Psoas muscle (tissue), 7 donors: ENCODE measurements at regions not wholly inside any gene's neighbourhood (a gene's known extent, or its start where the extent isn't known, plus 50 kb on each side); places are given as distances from the start of the nearest gene placed in this dataset.
"Not testable (repeated sequence)": the region's sequence is repeated elsewhere in the genome, so short reads cannot be mapped to it uniquely, and the experiment has no call there.

ENCODE experiments used
- ATAC-seq, 4 donors: fragments of 200-7000 bp; cut with Tn5 transposase; one replicate each; pipeline ENCODE4 v1.9.1; 2020; ENCODE audit warnings: moderate library complexity in 3 of 4, mild to moderate bottlenecking in 2 of 4
- DNase-seq, 2 donors: peaks; one replicate each; pipeline ENCODE4 v3.0.0-alpha.2; 2020
- H3K27ac ChIP-seq: fragments of 200-600 bp; one replicate; pipeline ENCODE4 v1.8.0; 2022
- H3K27me3 ChIP-seq, 3 donors: fragments of 200-600 bp in 1 of 3; one replicate each; pipeline versions ENCODE4 v1.6.1 to v1.8.0; 2013 to 2022; ENCODE audit warnings: low read length in 2 of 3, mild to moderate bottlenecking in 2 of 3, moderate library complexity in 1 of 3; ENCODE audit not compliant: insufficient read depth in 3 of 3
- H3K36me3 ChIP-seq, 2 donors: fragments of 200-600 bp in 1 of 2; one replicate each; pipeline versions ENCODE4 v1.6.1 to v1.8.0; 2013 to 2022; ENCODE audit warnings: low read depth in 1 of 2, mild to moderate bottlenecking in 1 of 2, moderate library complexity in 1 of 2; ENCODE audit not compliant: insufficient read depth in 1 of 2
- H3K4me1 ChIP-seq: fragments of 200-600 bp; one replicate; pipeline ENCODE4 v1.8.0; 2022
- H3K4me3 ChIP-seq: fragments of 200-600 bp; one replicate; pipeline ENCODE4 v1.8.0; 2022; ENCODE audit warnings: mild to moderate bottlenecking
- H3K9me3 ChIP-seq: fragments of 200-600 bp; one replicate; pipeline ENCODE4 v1.8.0; 2022
- CTCF ChIP-seq: fragments of 200-600 bp; IDR thresholded peaks from one replicate; pipeline ENCODE4 v1.8.0; 2022; ENCODE audit warnings: antibody characterized with exemption
- WGBS, 3 donors: extraction: QIAGEN DNeasy Blood & Tissue Kit; methylation state at CpG; one replicate each; pipeline versions ENCODE4 v1.1.6 to v1.1.7; 2013; 5-methylcytosine and 5-hydroxymethylcytosine counted together
- intact Hi-C, 2 donors: fragments of 100-400 bp; cut with DNase I; formaldehyde crosslinking; loops; one replicate each; pipeline versions ENCODE4 v1.11.0 to v1.14.2; 2022
- donor health status: healthy with polysubstance abuse.
- donor health status: DM: no; HTN: no; CAD: no; lungs with moderate emphysema.
- donor health status: Bipolar disorder and iron deficiency.
- donor health status: healthy.
- donor health status: DM: yes; HTN: yes; CAD: no.
- donor health status: DM: no; HTN: no; CAD: no.
- donor health status: DM: yes; HTN: yes; CAD: no.

- no peaks in the 10 kb centered on the region for H3K27me3 ChIP-seq
- DNase-seq (no peak), ATAC-seq (no peak)
- H3K4me1 ChIP-seq = no peaks in the 10 kb centered on the region
- TF ChIP-seq CTCF = no peak
- H3K4me3 ChIP-seq = no peak overlapping the region
- no peaks in the 10 kb centered on the region for H3K9me3 ChIP-seq
- no peaks in the 10 kb centered on the region for H3K36me3 ChIP-seq
- 50 to 58% (median 54%) methylated on average over 3 of the region's 3 CpGs for WGBS, 3 donors
- intact Hi-C loops = no loop called here
- H3K27ac ChIP-seq = no peak overlapping the region
Observed at GRCh38 chr2:193841384-193842150, 1646.8 kb upstream of the TMEFF2 start.

- ATAC-seq (no peak), DNase-seq (no peak)
- H3K4me1 ChIP-seq = no peaks in the 10 kb centered on the region
- H3K9me3 ChIP-seq = no peaks in the 10 kb centered on the region
- H3K27me3 ChIP-seq = no peaks in the 10 kb centered on the region
- intact Hi-C loops = no loop called here
- TF ChIP-seq CTCF = no peak
- H3K27ac ChIP-seq = no peak overlapping the region
- H3K36me3 ChIP-seq = no peaks in the 10 kb centered on the region
- H3K4me3 ChIP-seq = no peak overlapping the region
Observed at GRCh38 chr2:193837111-193837738, 1642.5 kb upstream of the TMEFF2 start.

GRCh38 chr2:193836424-193837006 is 1641.8 kb upstream of the TMEFF2 start:
- WGBS, 3 donors = 82 to 87% (median 85%) methylated on average over 15 of the region's 15 CpGs
- H3K27me3 ChIP-seq, H3K4me1 ChIP-seq, H3K36me3 ChIP-seq, H3K4me3 ChIP-seq, ATAC-seq, intact Hi-C loops, H3K27ac ChIP-seq, H3K9me3 ChIP-seq, DNase-seq: not testable (repeated sequence)

DNA sequence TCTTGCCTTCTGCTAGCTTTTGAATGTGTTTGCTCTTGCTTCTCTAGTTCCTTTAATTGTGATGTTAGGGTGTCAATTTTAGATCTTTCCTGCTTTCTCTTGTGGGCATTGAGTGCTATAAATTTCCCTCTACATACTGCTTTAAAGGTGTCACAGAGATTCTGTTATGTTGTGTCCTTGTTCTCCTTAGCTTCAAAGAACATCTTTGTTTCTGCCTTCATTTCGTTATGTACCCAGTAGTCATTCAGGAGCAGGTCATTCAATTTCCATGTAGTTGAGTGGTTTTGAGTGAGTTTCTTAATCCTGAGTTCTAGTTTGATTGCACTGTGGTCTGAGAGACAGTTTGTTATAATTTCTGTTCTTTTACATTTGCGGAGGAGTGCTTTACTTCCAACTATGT is 1639.2 kb upstream of the TMEFF2 start:
- ATAC-seq, H3K4me3 ChIP-seq, H3K36me3 ChIP-seq, H3K27me3 ChIP-seq, H3K9me3 ChIP-seq, DNase-seq, intact Hi-C loops, H3K4me1 ChIP-seq, H3K27ac ChIP-seq: not testable (repeated sequence)
- WGBS, 3 donors = 32 to 76% (median 42%) methylated on average over 2 of the region's 2 CpGs

GRCh38 chr2:193824474-193824873 is 1629.7 kb upstream of the TMEFF2 start:
- intact Hi-C loops = no loop called here
- Histone ChIP-seq H3K9me3 (no peaks in the 10 kb centered on the region), H3K4me1 (no peaks in the 10 kb centered on the region), H3K4me3 (no peak overlapping the region), H3K36me3 (no peaks in the 10 kb centered on the region), H3K27ac (no peak overlapping the region), H3K27me3 (no peaks in the 10 kb centered on the region)
- DNase-seq (no peak), ATAC-seq (no peak)
- WGBS, 3 donors = 47 to 72% (median 66%) methylated on average over 1 of the region's 1 CpG
- TF ChIP-seq CTCF = no peak
